Natural killer cell (primary cell): ENCODE measurements at regions not wholly inside any gene's neighbourhood (a gene's known extent, or its start where the extent isn't known, plus 50 kb on each side); places are given as distances from the start of the nearest gene placed in this dataset.
"Not testable (repeated sequence)": the region's sequence is repeated elsewhere in the genome, so short reads cannot be mapped to it uniquely, and the experiment has no call there.

Experiments used
- ATAC-seq, 3 donors: fragments of 150-1000 bp in 2 of 3; fragments of 200-7000 bp in 1 of 3; cut with Tn5 transposase; 1 replicate in 1 of 3; 2 replicates in 2 of 3; pipeline ENCODE4 v1.10.0; 2021; ENCODE audit warnings: mild to moderate bottlenecking in 2 of 3, moderate library complexity in 2 of 3
- DNase-seq, 2 donors: peaks; one replicate each; pipeline versions ENCODE4 v3.0.0 to v3.0.0-alpha.2; 2013 to 2021; ENCODE audit warnings: mixed read lengths in 1 of 2
- H3K27ac ChIP-seq: one replicate; pipeline ENCODE4 v1.5.1; 2013; ENCODE audit warnings: mild to moderate bottlenecking, low read length
- H3K27me3 ChIP-seq: one replicate; pipeline ENCODE4 v1.6.1; 2013; ENCODE audit warnings: low read length; ENCODE audit not compliant: control insufficient read depth, insufficient read depth
- H3K36me3 ChIP-seq: one replicate; pipeline ENCODE4 v1.6.1; 2013; ENCODE audit warnings: low read length; ENCODE audit not compliant: control insufficient read depth, insufficient read depth
- H3K4me1 ChIP-seq: one replicate; pipeline ENCODE4 v1.6.1; 2013; ENCODE audit warnings: low read length; ENCODE audit not compliant: control insufficient read depth, insufficient read depth
- H3K4me3 ChIP-seq: one replicate; pipeline ENCODE4 v1.5.1; 2013; ENCODE audit warnings: low read length
- H3K9me3 ChIP-seq: one replicate; pipeline ENCODE4 v1.6.1; 2013; ENCODE audit warnings: low read length; ENCODE audit not compliant: control insufficient read depth, insufficient read depth
- H3K27ac Mint-ChIP-seq, 2 donors: one replicate each; pipeline ENCODE4 v1.8.0; 2022; ENCODE audit warnings: mild to moderate bottlenecking in 2 of 2, mixed read lengths in 2 of 2, moderate library complexity in 1 of 2
- H3K27me3 Mint-ChIP-seq, 2 donors: one replicate each; pipeline ENCODE4 v1.8.0; 2022; ENCODE audit warnings: low read depth in 2 of 2, mixed read lengths in 2 of 2
- H3K36me3 Mint-ChIP-seq: one replicate; pipeline ENCODE4 v1.8.0; 2022; ENCODE audit warnings: mixed read lengths
- H3K4me1 Mint-ChIP-seq, 2 donors: one replicate each; pipeline ENCODE4 v1.8.0; 2022; ENCODE audit warnings: mixed read lengths in 2 of 2
- H3K4me3 Mint-ChIP-seq: one replicate; pipeline ENCODE4 v1.8.0; 2022; ENCODE audit warnings: mild to moderate bottlenecking, moderate library complexity, mixed read lengths
- H3K9me3 Mint-ChIP-seq, 2 donors: one replicate each; pipeline ENCODE4 v1.8.0; 2022; ENCODE audit warnings: mixed read lengths in 2 of 2
- WGBS: methylation state at CpG from one replicate; pipeline ENCODE4 v1.1.7; 2013; ENCODE audit warnings: missing lambda C conversion rate; ENCODE audit not compliant: insufficient coverage; 5-methylcytosine and 5-hydroxymethylcytosine counted together
- intact Hi-C: fragments of 100-400 bp; cut with micrococcal nuclease; formaldehyde crosslinking; loops from one replicate; pipeline ENCODE4 v1.14.2; 2022
- TF ChIP-seq, protein P1 (sequence below): fragments of 200-600 bp; IDR thresholded peaks from one replicate; pipeline ENCODE4 v1.8.0; 2022; ENCODE audit warnings: antibody characterized with exemption

GRCh38 chr6:144497650-144498049, 212.5 kb downstream of the UTRN start:
- Mint-ChIP-seq H3K4me3 (no peak overlapping the region), H3K36me3 (peaks cover 14% of the 10 kb centered on the region), H3K27ac (peak overlapping the region; percentile 75 to 77)

GRCh38 chr6:144500892-144501291, 215.8 kb downstream of the UTRN start:
- Mint-ChIP-seq H3K4me3 (no peak overlapping the region), H3K36me3 (peaks cover 43% of the 10 kb centered on the region), H3K9me3 (peaks cover 2 to 9% of the 10 kb centered on the region in 2 donors), H3K4me1 (peaks cover 61 to 66% of the 10 kb centered on the region in 2 donors), H3K27ac (peak overlapping the region; percentile 53 to 87), H3K27me3 (no peaks in the 10 kb centered on the region)
- Histone ChIP-seq H3K4me3 (no peak overlapping the region), H3K4me1 (no peaks in the 10 kb centered on the region), H3K9me3 (no peaks in the 10 kb centered on the region), H3K27ac (peak overlapping the region; percentile 25), H3K36me3 (peaks cover 55% of the 10 kb centered on the region), H3K27me3 (no peaks in the 10 kb centered on the region)
- peak; percentile 30 to 62 (median 42) for ATAC-seq
- TF ChIP-seq, protein P1, sequence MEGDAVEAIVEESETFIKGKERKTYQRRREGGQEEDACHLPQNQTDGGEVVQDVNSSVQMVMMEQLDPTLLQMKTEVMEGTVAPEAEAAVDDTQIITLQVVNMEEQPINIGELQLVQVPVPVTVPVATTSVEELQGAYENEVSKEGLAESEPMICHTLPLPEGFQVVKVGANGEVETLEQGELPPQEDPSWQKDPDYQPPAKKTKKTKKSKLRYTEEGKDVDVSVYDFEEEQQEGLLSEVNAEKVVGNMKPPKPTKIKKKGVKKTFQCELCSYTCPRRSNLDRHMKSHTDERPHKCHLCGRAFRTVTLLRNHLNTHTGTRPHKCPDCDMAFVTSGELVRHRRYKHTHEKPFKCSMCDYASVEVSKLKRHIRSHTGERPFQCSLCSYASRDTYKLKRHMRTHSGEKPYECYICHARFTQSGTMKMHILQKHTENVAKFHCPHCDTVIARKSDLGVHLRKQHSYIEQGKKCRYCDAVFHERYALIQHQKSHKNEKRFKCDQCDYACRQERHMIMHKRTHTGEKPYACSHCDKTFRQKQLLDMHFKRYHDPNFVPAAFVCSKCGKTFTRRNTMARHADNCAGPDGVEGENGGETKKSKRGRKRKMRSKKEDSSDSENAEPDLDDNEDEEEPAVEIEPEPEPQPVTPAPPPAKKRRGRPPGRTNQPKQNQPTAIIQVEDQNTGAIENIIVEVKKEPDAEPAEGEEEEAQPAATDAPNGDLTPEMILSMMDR: no peak
- intact Hi-C loops: no loop called here
- 22% methylated on average over 3 of the region's 3 CpGs for WGBS
- no peak for DNase-seq

More at GRCh38 chr6:144497650-144498049, 212.5 kb downstream of the UTRN start:
- 94% methylated on average over 1 of the region's 1 CpG for WGBS
- Histone ChIP-seq H3K27me3 (no peaks in the 10 kb centered on the region), H3K4me1 (no peaks in the 10 kb centered on the region), H3K27ac (no peak overlapping the region), H3K36me3 (peaks cover 63% of the 10 kb centered on the region), H3K9me3 (no peaks in the 10 kb centered on the region), H3K4me3 (no peak overlapping the region)
- intact Hi-C loops: no loop called here
- TF ChIP-seq, protein P1: no peak
- ATAC-seq (no peak), DNase-seq (no peak)
- Mint-ChIP-seq H3K27me3 (no peaks in the 10 kb centered on the region), H3K9me3 (no peaks in the 10 kb centered on the region), H3K4me1 (peaks cover 30 to 34% of the 10 kb centered on the region in 2 donors)

DNA sequence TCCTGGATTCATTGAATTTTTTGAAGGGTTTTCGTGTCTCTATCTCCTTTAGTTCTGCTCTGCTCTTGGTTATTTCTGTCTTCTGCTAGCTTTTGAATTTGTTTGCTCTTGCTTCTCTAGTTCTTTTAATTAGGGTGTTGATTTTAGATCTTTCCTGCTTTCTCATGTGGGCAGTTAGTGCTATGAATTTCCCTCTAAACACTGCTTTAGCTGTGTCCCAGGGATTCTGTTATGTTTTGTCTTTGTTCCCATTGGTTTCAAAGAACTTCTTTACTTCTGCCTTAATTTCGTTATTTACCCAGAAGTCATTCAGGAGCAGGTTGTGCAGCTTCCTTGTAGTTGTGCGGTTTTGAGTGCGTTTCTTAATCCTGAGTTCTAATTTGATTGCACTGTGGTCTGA, 220.1 kb downstream of the UTRN start:
- WGBS: 100% methylated on average over 4 of the region's 4 CpGs
- intact Hi-C loops, H3K27me3 Mint-ChIP-seq, H3K27me3 ChIP-seq, ATAC-seq, H3K4me3 ChIP-seq, DNase-seq, H3K4me3 Mint-ChIP-seq, H3K27ac ChIP-seq, H3K4me1 ChIP-seq, H3K9me3 ChIP-seq: not testable (repeated sequence)
- H3K36me3 ChIP-seq: peaks cover 37% of the 10 kb centered on the region
- Mint-ChIP-seq H3K36me3 (peaks cover 44% of the 10 kb centered on the region), H3K4me1 (peaks cover 64 to 70% of the 10 kb centered on the region in 2 donors), H3K27ac (peak overlapping the region; percentile 19 to 37), H3K9me3 (peaks cover 4 to 11% of the 10 kb centered on the region in 2 donors)

- Mint-ChIP-seq H3K36me3 (peaks cover 44% of the 10 kb centered on the region), H3K9me3 (peaks cover 4 to 11% of the 10 kb centered on the region in 2 donors), H3K4me1 (peaks cover 60 to 67% of the 10 kb centered on the region in 2 donors), H3K27ac (peak overlapping the region; percentile 17 to 37)
- H3K27me3 ChIP-seq, H3K4me3 ChIP-seq, H3K4me3 Mint-ChIP-seq, DNase-seq, H3K27me3 Mint-ChIP-seq, H3K9me3 ChIP-seq, H3K27ac ChIP-seq, ATAC-seq, H3K4me1 ChIP-seq, intact Hi-C loops: not testable (repeated sequence)
- peaks cover 37% of the 10 kb centered on the region for H3K36me3 ChIP-seq
- 100% methylated on average over 2 of the region's 3 CpGs for WGBS
Observed at GRCh38 chr6:144506051-144506450, 220.9 kb downstream of the UTRN start.

GRCh38 chr6:144507772-144508312, 222.7 kb downstream of the UTRN start:
- DNase-seq, ATAC-seq, H3K4me1 ChIP-seq, H3K27ac ChIP-seq, intact Hi-C loops, H3K9me3 ChIP-seq, H3K27me3 Mint-ChIP-seq, H3K4me3 ChIP-seq, H3K27me3 ChIP-seq, H3K4me3 Mint-ChIP-seq: not testable (repeated sequence)
- H3K36me3 Mint-ChIP-seq: peaks cover 41% of the 10 kb centered on the region
- 97% methylated on average over 6 of the region's 6 CpGs for WGBS
- H3K27ac Mint-ChIP-seq: peak overlapping the region; percentile 17 to 37
- peaks cover 58 to 62% of the 10 kb centered on the region in 2 donors for H3K4me1 Mint-ChIP-seq
- H3K9me3 Mint-ChIP-seq: peaks cover 4 to 11% of the 10 kb centered on the region in 2 donors
- H3K36me3 ChIP-seq: peaks cover 39% of the 10 kb centered on the region
